GM12878 (cell line): ENCODE measurements at regions not wholly inside any gene's neighbourhood (a gene's known extent, or its start where the extent isn't known, plus 50 kb on each side); places are given as distances from the start of the nearest gene placed in this dataset.

Experiments used
- ATAC-seq: fragments of 200-7000 bp; cut with Tn5 transposase; 3 replicates; pipeline ENCODE4 v1.9.1; 2020; ENCODE audit warnings: mild to moderate bottlenecking, moderate library complexity
- BruUV-seq: library from RNA; stranded (reverse); fragments of 400-500 nt; replicated peaks from 2 replicates; lab custom pipeline; 2021; lab: Mats Ljungman, UMichigan
- CTCF ChIA-PET: fragments of 300-600 bp; sonication (Branson Sonifier 250); formaldehyde crosslinking; extraction: SDS; loops from one replicate; lab custom pipeline; 2021; ENCODE audit warnings: inconsistent platforms; lab: Yijun Ruan, JAX
- POLR2A ChIA-PET: fragments of 350-600 bp; formaldehyde crosslinking; extraction: SDS; loops from one replicate; lab custom pipeline; 2021; ENCODE audit warnings: inconsistent platforms; lab: Charles Lee
- RAD21 ChIA-PET: fragments of 300-600 bp; sonication (Branson Sonifier 250); formaldehyde crosslinking; loops from one replicate; lab custom pipeline; 2023; ENCODE audit warnings: antibody characterized with exemption; ENCODE audit not compliant: unreplicated experiment; lab: Charles Lee
- SMC1A ChIA-PET: fragments of 300-600 bp; sonication (Branson Sonifier 250); formaldehyde crosslinking; loops from one replicate; lab custom pipeline; 2023; ENCODE audit not compliant: unreplicated experiment, uncharacterized antibody; lab: Charles Lee
- DNase-seq: peaks from one replicate; pipeline ENCODE4 v3.0.0-alpha.2; 2011; ENCODE audit warnings: low read depth, low spot score
- FAIRE-seq: peaks from 3 replicates; lab custom pipeline; 2011; peaks lifted over from hg19 to GRCh38; lab: Jason Lieb, UNC
- H2AFZ ChIP-seq: 2 replicates; pipeline ENCODE4 v1.6.0; 2011; ENCODE audit warnings: low read depth, low read length, control low read depth; ENCODE audit not compliant: control insufficient read depth
- H3K27ac ChIP-seq: 2 replicates; pipeline ENCODE4 v1.5.1; 2011; ENCODE audit warnings: control low read depth; ENCODE audit not compliant: control insufficient read depth, insufficient read depth
- H3K27me3 ChIP-seq, 2 experiments: replicated peaks in 1 of 2; 2 replicates each; pipeline versions ENCODE4 v1.6.0 to v1.6.1; 2011; ENCODE audit warnings: low read length in 1 of 2; ENCODE audit not compliant: control insufficient read depth in 2 of 2, insufficient read depth in 2 of 2
- H3K36me3 ChIP-seq, 2 experiments: 2 replicates each; pipeline ENCODE4 v1.5.1; 2011; ENCODE audit warnings: low read length in 1 of 2; ENCODE audit not compliant: control insufficient read depth in 2 of 2, insufficient read depth in 2 of 2
- H3K4me1 ChIP-seq: 2 replicates; pipeline ENCODE4 v1.6.1; 2011; ENCODE audit warnings: mild to moderate bottlenecking, low read length, moderate library complexity, mixed read lengths; ENCODE audit not compliant: control insufficient read depth, insufficient read depth
- H3K4me2 ChIP-seq: 2 replicates; pipeline ENCODE4 v1.6.0; 2011; ENCODE audit warnings: control low read depth; ENCODE audit not compliant: control insufficient read depth, insufficient read depth
- H3K4me3 ChIP-seq: fragments of 200-600 bp; sonication (generic); 2 replicates; pipeline ENCODE4 v1.5.1; 2016
- H3K79me2 ChIP-seq: 2 replicates; pipeline ENCODE4 v1.6.0; 2011; ENCODE audit warnings: low read length; ENCODE audit not compliant: control insufficient read depth, insufficient read depth
- H3K9ac ChIP-seq: 2 replicates; pipeline ENCODE4 v1.8.0; 2011; ENCODE audit warnings: low read length, control low read depth, mixed read lengths; ENCODE audit not compliant: control insufficient read depth, insufficient read depth
- H3K9me3 ChIP-seq: replicated peaks from 3 replicates; pipeline ENCODE4 v1.5.1; 2011; ENCODE audit warnings: mild to moderate bottlenecking, low read length; ENCODE audit not compliant: control insufficient read depth, insufficient read depth
- H4K20me1 ChIP-seq: 2 replicates; pipeline ENCODE4 v1.6.0; 2011; ENCODE audit not compliant: control insufficient read depth, insufficient read depth
- BCL11A ChIP-seq: IDR thresholded peaks from 2 replicates; pipeline ENCODE4 v1.6.1; 2011; ENCODE audit warnings: low read depth, low read length
- BHLHE40 ChIP-seq, 2 experiments: fragments of 450-650 bp in 1 of 2; IDR thresholded peaks; 2 replicates each; pipeline ENCODE4 v1.6.1; 2011 to 2017; ENCODE audit warnings: low read depth in 2 of 2, borderline replicate concordance in 1 of 2, improper control_type of control experiment in 1 of 2, low read length in 1 of 2, mild to moderate bottlenecking in 1 of 2
- E2F4 ChIP-seq: IDR thresholded peaks from 2 replicates; pipeline ENCODE4 v1.6.1; 2012; ENCODE audit warnings: low read depth, low read length, improper control_type of control experiment
- ETV6 ChIP-seq, 2 experiments: fragments of 450-650 bp in 1 of 2; IDR thresholded peaks in 1 of 2; conservative IDR thresholded peaks in 1 of 2; 2 replicates each; pipeline ENCODE4 v1.6.1; 2014; ENCODE audit warnings: antibody characterized with exemption in 1 of 2, borderline replicate concordance in 1 of 2, low read depth in 1 of 2, mild to moderate bottlenecking in 1 of 2, moderate library complexity in 1 of 2
- GATAD2B ChIP-seq: fragments of 450-650 bp; conservative IDR thresholded peaks from 2 replicates; pipeline ENCODE4 v1.6.1; 2017; ENCODE audit warnings: low read depth, mild to moderate bottlenecking, moderate library complexity
- KLF5 ChIP-seq: fragments of 450-650 bp; IDR thresholded peaks from 2 replicates; pipeline ENCODE4 v1.6.1; 2014; ENCODE audit warnings: mild to moderate bottlenecking; ENCODE audit not compliant: partially characterized antibody
- NR2C1 ChIP-seq: fragments of 450-650 bp; IDR thresholded peaks from 2 replicates; pipeline ENCODE4 v1.6.1; 2017; ENCODE audit warnings: antibody characterized with exemption, mild to moderate bottlenecking, moderate library complexity
- PML ChIP-seq: IDR thresholded peaks from 2 replicates; pipeline ENCODE4 v1.6.1; 2012; ENCODE audit warnings: low read length, inconsistent platforms
- POLR2A ChIP-seq: IDR thresholded peaks from 2 replicates; pipeline ENCODE4 v1.6.1; 2011; ENCODE audit warnings: low read depth, mild to moderate bottlenecking, low read length
- RBBP5 ChIP-seq: fragments of 200-600 bp; sonication (generic); conservative IDR thresholded peaks from 2 replicates; pipeline ENCODE4 v1.6.1; 2016
- SIN3A ChIP-seq: IDR thresholded peaks from 2 replicates; pipeline ENCODE4 v1.6.1; 2012; ENCODE audit warnings: low read depth, low read length, improper control_type of control experiment
- SP1 ChIP-seq: IDR thresholded peaks from one replicate; pipeline ENCODE4 v1.6.1; 2011; ENCODE audit warnings: low read depth, low read length
- STAT1 ChIP-seq: fragments of 450-650 bp; conservative IDR thresholded peaks from 2 replicates; pipeline ENCODE4 v1.6.1; 2014; ENCODE audit warnings: antibody characterized with exemption, mild to moderate bottlenecking
- TCF3 ChIP-seq: IDR thresholded peaks from 2 replicates; pipeline ENCODE4 v1.6.1; 2012; ENCODE audit warnings: low read depth, mild to moderate bottlenecking, low read length, borderline replicate concordance; ENCODE audit not compliant: insufficient read depth
- YBX1 ChIP-seq: fragments of 450-650 bp; IDR thresholded peaks from 2 replicates; pipeline ENCODE4 v1.6.1; 2016; ENCODE audit warnings: antibody characterized with exemption
- YY1 ChIP-seq: IDR thresholded peaks from 2 replicates; pipeline ENCODE4 v1.6.1; 2011; ENCODE audit warnings: low read depth, mild to moderate bottlenecking, low read length
- ZNF274 ChIP-seq: IDR thresholded peaks from one replicate; pipeline ENCODE4 v1.8.0; 2011; ENCODE audit not compliant: insufficient read length, insufficient read depth
- WGBS: methylation state at CpG from one replicate; pipeline ENCODE4 v1.1.6; 2016; ENCODE audit warnings: low lambda C conversion rate; ENCODE audit not compliant: insufficient replicate concordance, insufficient coverage; ENCODE audit errors: missing lambda C conversion rate; 5-methylcytosine and 5-hydroxymethylcytosine counted together
- in situ Hi-C: fragments of 300-500 bp; cut with MboI; formaldehyde crosslinking; loops from 9 replicates; pipeline ENCODE4 v1.14.3; 2018; ENCODE audit warnings: mixed read lengths
- intact Hi-C: fragments of 100-400 bp; cut with micrococcal nuclease; formaldehyde crosslinking; loops from one replicate; pipeline ENCODE4 v1.14.2; 2022; ENCODE audit not compliant: unreplicated experiment
- TF ChIP-seq, protein P1 (sequence below): IDR thresholded peaks from 2 replicates; pipeline ENCODE4 v1.6.1; 2011; ENCODE audit warnings: borderline replicate concordance, low read depth, mild to moderate bottlenecking, moderate library complexity, mixed read lengths, low read length; ENCODE audit not compliant: insufficient read depth; ENCODE audit errors: extremely low read length
- TF ChIP-seq, protein P2 (sequence below): IDR thresholded peaks from 2 replicates; pipeline ENCODE4 v1.6.1; 2012; ENCODE audit warnings: low read length, inconsistent platforms

GRCh38 chr12:87428701-87429277 is 600.4 kb downstream of the C12orf50 start:
- 0% methylated on average over 1 of the region's 1 CpG for WGBS

DNA sequence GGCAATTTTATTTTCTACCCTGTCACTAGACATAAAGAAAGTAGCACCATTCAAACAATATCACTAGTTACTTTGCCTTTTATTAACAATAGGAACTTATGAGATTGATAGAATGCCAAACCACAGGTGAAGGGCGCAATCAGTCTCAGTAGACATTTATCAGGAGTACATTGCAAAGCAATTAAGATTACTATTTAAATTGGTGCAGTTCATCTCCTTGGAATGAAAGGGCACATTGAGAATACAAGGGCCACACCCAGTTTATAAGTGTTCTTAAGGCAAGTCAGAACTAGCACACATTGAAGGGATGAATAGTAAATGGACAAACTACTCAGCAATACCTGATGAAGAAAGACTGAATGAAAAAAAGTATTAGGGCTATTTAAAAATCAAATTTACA is 601.4 kb downstream of the C12orf50 start:
- Histone ChIP-seq H3K9ac (no peak overlapping the region), H3K4me1 (no peaks in the 10 kb centered on the region), H3K4me3 (no peak overlapping the region), H3K9me3 (no peaks in the 10 kb centered on the region), H3K27ac (no peak overlapping the region), H3K4me2 (no peak overlapping the region), H3K36me3 (no peaks in the 10 kb centered on the region), H3K27me3 (no peaks in the 10 kb centered on the region), H2AFZ (no peak overlapping the region), H4K20me1 (no peaks in the 10 kb centered on the region), H3K79me2 (no peaks in the 10 kb centered on the region)
- no peak for ATAC-seq
- RAD21 ChIA-PET, result no interaction called here
- no peak for DNase-seq
- POLR2A ChIA-PET, result no interaction called here
- BruUV-seq, result no TSS peak
- intact Hi-C loops (no loop called here), in situ Hi-C loops (no loop called here)
- SMC1A ChIA-PET, result no interaction called here
- 29% methylated on average over 1 of the region's 1 CpG for WGBS
- CTCF ChIA-PET, result no interaction called here
- no peak for FAIRE-seq
- TF ChIP-seq YBX1 (no peak), TCF3 (no peak), SP1 (no peak), GATAD2B (no peak), STAT1 (no peak), NR2C1 (no peak), E2F4 (no peak)
- TF ChIP-seq, protein P1, sequence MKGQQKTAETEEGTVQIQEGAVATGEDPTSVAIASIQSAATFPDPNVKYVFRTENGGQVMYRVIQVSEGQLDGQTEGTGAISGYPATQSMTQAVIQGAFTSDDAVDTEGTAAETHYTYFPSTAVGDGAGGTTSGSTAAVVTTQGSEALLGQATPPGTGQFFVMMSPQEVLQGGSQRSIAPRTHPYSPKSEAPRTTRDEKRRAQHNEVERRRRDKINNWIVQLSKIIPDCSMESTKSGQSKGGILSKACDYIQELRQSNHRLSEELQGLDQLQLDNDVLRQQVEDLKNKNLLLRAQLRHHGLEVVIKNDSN, result no peak

More at GRCh38 chr12:87428701-87429277, 600.4 kb downstream of the C12orf50 start:
- H3K4me3 ChIP-seq, result no peak overlapping the region
- H3K9me3 ChIP-seq, result no peaks in the 10 kb centered on the region
- no peak overlapping the region for H3K27ac ChIP-seq
- H3K27me3 ChIP-seq, result no peaks in the 10 kb centered on the region
- DNase-seq (no peak), ATAC-seq (no peak), FAIRE-seq (no peak)
- no peaks in the 10 kb centered on the region for H3K36me3 ChIP-seq
- no peaks in the 10 kb centered on the region for H3K4me1 ChIP-seq
- SMC1A ChIA-PET, result no interaction called here
- in situ Hi-C loops, result no loop called here
- BruUV-seq, result no TSS peak
- TF ChIP-seq ETV6 (conservative IDR thresholded peaks at IDR 0.05 in 1 of 2, IDR thresholded peaks at IDR 0.05 in 1 of 2; ENCODE audit: borderline replicate concordance in 1 of 2, low read depth in 1 of 2), result no peak
- TF ChIP-seq YY1, result no peak
- no peak for TF ChIP-seq BHLHE40 (IDR thresholded peaks at IDR 0.05; ENCODE audit: borderline replicate concordance in 1 of 2, low read depth in 2 of 2, low read length in 1 of 2)
- no peak for TF ChIP-seq SIN3A
- TF ChIP-seq PML, result no peak
- TF ChIP-seq, protein P2, sequence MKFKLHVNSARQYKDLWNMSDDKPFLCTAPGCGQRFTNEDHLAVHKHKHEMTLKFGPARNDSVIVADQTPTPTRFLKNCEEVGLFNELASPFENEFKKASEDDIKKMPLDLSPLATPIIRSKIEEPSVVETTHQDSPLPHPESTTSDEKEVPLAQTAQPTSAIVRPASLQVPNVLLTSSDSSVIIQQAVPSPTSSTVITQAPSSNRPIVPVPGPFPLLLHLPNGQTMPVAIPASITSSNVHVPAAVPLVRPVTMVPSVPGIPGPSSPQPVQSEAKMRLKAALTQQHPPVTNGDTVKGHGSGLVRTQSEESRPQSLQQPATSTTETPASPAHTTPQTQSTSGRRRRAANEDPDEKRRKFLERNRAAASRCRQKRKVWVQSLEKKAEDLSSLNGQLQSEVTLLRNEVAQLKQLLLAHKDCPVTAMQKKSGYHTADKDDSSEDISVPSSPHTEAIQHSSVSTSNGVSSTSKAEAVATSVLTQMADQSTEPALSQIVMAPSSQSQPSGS, result no peak
- no peak for TF ChIP-seq BCL11A
- TF ChIP-seq POLR2A, result no peak
- no peak for TF ChIP-seq RBBP5
- no peak for TF ChIP-seq KLF5
- TF ChIP-seq ZNF274, result no peak
- no peaks in the 10 kb centered on the region for H4K20me1 ChIP-seq
- POLR2A ChIA-PET, result no interaction called here
- RAD21 ChIA-PET, result no interaction called here
- H3K9ac ChIP-seq, result no peak overlapping the region
- no peak overlapping the region for H2AFZ ChIP-seq
- intact Hi-C loops, result no loop called here
- no peak overlapping the region for H3K4me2 ChIP-seq
- H3K79me2 ChIP-seq, result no peaks in the 10 kb centered on the region
- CTCF ChIA-PET, result no interaction called here
